ENCODE measurements at regions not wholly inside any gene's neighbourhood (a gene's known extent, or its start where the extent isn't known, plus 50 kb on each side); places are given as distances from the start of the nearest gene placed in this dataset.

DNA sequence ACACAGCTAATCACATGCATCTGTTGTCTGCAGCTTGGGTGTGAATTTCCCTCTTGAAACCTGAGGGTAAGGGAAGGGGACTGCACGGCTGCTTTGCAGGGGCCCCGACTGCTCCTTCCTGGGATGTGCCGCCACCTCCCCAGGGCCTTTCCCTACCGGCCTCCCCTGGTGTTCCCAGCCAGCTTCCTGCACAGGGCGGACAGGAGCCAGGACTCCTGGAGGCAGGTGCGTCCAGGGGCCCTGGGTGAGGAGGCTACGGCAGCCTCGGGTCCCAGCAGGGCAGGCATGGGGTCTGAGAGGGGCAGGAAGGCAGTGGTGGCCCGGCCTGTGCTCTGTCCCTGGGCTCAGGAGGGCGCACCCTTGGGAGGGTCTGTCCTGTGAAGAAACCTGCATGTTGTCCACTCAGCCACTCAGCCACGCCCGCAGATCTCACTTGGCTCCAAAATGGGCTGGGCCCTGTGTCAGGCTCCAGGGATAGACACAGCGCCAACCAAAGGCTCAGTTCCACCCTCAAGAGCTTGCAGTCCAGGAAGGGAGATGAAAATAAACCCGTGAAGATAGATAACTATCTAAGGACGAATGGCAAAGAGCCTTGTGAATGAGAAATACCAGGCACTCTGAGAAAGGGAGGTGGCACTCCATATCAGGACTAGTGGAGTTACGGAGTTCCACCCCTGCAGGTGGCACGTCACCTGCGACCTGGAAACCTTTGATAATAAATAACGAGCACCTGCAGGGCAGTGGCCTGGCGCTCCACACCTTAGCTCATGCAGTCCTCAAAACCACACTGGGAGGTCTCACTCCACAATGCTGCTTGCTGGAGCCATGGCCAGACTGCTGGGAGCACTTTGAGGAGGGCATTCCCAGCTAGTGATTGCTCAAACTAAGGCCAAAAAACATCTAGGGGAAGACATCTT is 427.4 kb downstream of the AACS start:
- DNase-seq (ENCODE audit: low read depth in 2 of 2) = no peak

DNA sequence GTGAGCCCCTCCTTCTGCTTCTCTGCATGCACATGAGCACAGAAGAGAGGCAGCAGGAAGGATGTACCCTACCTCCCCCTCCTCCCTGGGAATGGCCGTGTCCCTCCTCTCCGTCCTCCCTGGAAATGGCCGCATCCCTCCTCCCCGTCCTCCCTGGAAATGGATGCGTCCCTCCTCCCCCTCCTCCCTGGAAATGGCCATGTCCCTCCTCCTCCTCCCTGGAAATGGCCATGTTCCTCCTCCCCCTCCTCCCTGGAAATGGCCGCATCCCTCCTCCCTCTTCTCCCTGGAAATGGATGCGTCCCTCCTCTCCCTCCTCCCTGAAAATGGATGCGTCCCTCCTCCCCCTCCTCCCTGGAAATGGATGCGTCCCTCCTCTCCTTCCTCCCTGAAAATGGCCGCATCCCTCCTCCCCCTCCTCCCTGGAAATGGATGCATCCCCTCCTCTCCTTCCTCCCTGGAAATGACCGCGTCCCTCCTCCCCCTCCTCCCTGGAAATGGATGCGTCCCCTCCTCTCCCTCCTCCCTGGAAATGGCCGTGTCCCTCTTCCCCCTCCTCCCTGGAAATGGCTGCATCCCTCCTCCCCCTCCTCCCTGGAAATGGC is 428.6 kb downstream of the AACS start:
- DNase-seq (ENCODE audit: low read depth in 2 of 2) = no peak

GRCh38 chr12:125503128-125503527 is 437.9 kb downstream of the AACS start:
- DNase-seq (ENCODE audit: low read depth in 2 of 2) = no peak

GRCh38 chr12:125509195-125509594 is 444.0 kb downstream of the AACS start:
- no peak for DNase-seq (ENCODE audit: low read depth in 2 of 2)

GRCh38 chr12:125512541-125513298 is 447.5 kb downstream of the AACS start:
- no peak for DNase-seq (ENCODE audit: low read depth in 2 of 2)

DNA sequence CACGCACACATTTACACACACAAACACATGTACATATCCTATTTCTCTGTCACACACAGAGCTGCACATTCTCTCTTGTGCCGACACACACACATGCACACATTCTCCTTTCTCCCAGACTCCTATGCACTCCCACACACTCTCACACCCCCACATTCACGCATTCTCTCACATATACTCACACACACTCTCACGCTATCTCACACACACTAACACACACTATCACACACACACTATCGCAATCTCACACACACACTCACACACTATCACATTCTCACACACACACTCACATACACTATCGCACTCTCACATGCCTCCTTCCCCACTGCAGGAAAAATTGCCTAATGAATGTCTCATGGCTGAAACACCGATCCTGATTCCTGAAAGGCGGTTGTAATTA is 450.7 kb downstream of the AACS start:
- no peak for DNase-seq (ENCODE audit: low read depth in 2 of 2)

DNA sequence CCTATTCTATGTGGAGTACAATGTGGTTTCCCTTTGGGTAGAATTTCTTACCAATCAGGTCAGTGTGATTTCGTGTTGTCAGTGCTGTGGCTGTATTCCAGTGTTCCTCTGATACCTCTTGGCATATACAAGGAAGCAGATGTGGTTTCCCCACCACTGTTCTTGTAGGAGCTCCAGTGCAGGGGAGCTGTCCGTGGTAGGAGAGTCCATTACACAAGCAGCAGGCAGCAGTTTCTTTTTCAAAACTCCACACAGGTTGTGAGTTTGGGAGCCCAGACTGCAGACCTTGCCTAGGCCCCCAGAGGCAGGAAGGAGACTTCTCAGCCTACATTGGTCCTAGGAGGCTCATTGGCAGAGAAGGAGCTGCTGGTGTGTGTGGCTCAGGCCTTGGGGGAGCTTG is 452.8 kb downstream of the AACS start:
- DNase-seq (ENCODE audit: low read depth in 2 of 2) = no peak

- no peak for DNase-seq (ENCODE audit: low read depth in 2 of 2)
Measured at GRCh38 chr12:125519026-125519651, 453.9 kb downstream of the AACS start.

- DNase-seq (ENCODE audit: low read depth in 2 of 2) = no peak
Measured at GRCh38 chr12:125525879-125526278, 460.6 kb downstream of the AACS start.

GRCh38 chr12:125528281-125528680 is 463.0 kb downstream of the AACS start:
- no peak for DNase-seq (ENCODE audit: low read depth in 2 of 2)

GRCh38 chr12:125530201-125530600 is 465.0 kb downstream of the AACS start:
- DNase-seq (ENCODE audit: low read depth in 2 of 2) = no peak

- no peak for DNase-seq (ENCODE audit: low read depth in 2 of 2)
Measured at GRCh38 chr12:125530876-125531275, 465.6 kb downstream of the AACS start.

DNA sequence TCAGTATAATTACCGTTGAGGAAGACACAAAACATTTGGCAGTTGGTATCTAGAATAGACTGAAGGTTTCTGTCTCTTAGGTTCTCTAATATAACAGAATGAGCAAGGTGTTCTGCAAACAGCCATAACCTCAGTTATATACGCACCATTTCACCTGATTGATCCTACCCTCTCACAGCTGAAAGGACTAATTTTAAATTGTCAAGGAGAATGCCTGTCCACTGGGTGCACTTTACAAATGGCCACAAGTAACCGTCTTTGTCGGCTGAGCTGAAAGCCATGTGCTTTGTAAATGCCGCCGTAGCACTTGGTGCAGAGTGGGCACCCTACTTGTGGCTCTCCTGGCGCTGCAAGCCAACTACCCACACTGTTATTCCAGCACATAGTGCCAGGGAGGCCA is 466.3 kb downstream of the AACS start:
- no peak for DNase-seq (ENCODE audit: low read depth in 2 of 2)

GRCh38 chr12:125533434-125534029 is 468.3 kb downstream of the AACS start:
- DNase-seq (ENCODE audit: low read depth in 2 of 2) = no peak

DNA sequence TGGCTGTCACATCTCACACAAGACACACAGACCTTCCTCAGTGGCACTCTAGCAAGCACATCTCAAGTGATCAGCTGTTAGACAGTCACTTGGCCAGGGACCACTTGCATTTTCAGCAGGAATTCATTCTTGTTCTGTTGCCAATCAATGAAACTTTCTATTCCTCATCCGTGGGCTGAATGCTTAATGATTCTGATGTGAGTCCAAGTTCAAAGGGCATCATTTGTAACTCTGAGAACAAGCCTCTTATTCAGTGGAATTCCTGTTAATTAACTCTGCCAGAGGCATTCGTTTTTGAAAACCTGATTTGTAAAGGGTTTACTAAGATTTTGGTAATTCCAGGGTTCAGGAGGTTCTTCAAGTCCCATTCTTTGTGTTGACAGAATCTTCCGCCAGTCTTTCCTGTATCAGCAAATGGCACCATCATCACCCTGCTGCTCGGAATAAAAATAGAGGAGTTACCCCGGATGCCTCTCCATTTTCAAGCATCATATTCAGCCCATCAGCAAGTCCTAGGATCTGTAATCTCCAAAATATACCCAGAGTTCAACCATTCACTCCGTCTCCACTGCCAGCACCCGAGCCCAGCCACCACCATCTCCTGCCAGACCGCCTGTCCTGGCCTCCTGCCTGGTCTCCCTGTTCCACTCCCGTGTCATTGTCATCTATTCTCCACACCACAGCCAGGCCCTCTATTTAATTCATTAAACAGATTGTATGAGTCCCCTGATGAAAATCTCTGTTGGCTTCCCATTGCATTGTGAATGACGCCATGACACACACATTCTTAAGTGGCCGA is 473.4 kb downstream of the AACS start:
- DNase-seq (ENCODE audit: low read depth in 2 of 2) = no peak

GRCh38 chr12:125540580-125541204 is 475.5 kb downstream of the AACS start:
- DNase-seq (ENCODE audit: low read depth in 2 of 2) = no peak

- no peak for DNase-seq (ENCODE audit: low read depth in 2 of 2)
Measured at GRCh38 chr12:125544960-125545359, 479.7 kb downstream of the AACS start.

- DNase-seq (ENCODE audit: low read depth in 2 of 2) = no peak
Measured at GRCh38 chr12:125549171-125549570, 483.9 kb downstream of the AACS start.

DNA sequence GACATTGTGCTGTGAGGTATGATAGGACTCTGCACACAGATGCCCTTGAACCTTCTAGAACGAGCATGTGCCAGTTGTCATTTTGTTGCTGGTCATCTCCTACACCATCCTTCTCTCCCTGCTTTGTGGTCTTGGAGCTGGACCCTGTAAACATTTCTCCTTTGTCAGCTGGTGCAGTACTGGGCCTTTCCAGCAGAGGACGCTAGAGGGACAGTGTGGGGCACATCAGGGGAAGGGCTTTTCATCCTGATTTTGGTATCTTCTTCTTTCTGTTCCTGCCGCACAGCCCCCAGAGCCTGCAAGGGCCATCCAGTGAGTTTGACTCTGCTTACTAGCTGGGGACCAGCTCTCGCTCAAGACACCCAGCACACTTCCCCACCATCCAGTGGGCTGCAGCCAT is 484.6 kb downstream of the AACS start:
- DNase-seq (ENCODE audit: low read depth in 2 of 2) = no peak

DNA sequence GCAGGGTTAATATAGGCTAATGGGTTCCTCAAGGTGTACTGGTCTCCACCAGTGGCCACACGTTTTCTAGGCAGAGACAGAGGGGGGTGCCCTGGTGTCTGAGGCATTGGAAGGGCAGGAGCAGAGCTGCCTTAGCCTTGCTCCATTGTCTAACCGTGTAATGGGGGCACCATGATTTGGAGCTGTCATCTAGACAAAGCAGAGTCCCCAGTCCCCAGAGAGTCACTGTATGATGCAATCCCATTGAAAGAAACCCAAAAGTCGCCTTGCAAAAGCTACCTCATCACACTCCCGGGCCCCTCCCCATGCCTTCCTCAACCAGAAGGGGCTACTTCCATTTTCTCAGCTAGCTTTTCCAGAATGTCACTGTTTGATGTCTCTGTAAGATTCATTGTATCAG is 487.1 kb downstream of the AACS start:
- no peak for DNase-seq (ENCODE audit: low read depth in 2 of 2)
